Activated CD4-positive, alpha-beta T cell treated with anti-CD3 and anti-CD28 coated beads for 36 hours (primary cell): ENCODE measurements at regions not wholly inside any gene's neighbourhood (a gene's known extent, or its start where the extent isn't known, plus 50 kb on each side); places are given as distances from the start of the nearest gene placed in this dataset.
A peak's percentile ranks its signal among the peaks of the same experiment; 100 is the strongest.

Experiments
- ATAC-seq: fragments of 200-7000 bp; cut with Tn5 transposase; one replicate; pipeline ENCODE4 v1.10.0; 2021; ENCODE audit warnings: mild to moderate bottlenecking, moderate library complexity
- CTCF ChIA-PET: fragments of 350-600 bp; sonication (Branson Sonifier 250); formaldehyde crosslinking; loops from one replicate; lab custom pipeline; 2021; ENCODE audit warnings: antibody characterized with exemption; lab: Charles Lee
- POLR2A ChIA-PET: fragments of 350-600 bp; sonication (Branson Sonifier 250); formaldehyde crosslinking; loops from one replicate; lab custom pipeline; 2021; ENCODE audit warnings: antibody characterized with exemption, inconsistent platforms; lab: Charles Lee
- DNase-seq: peaks from one replicate; pipeline ENCODE4 v3.0.0-alpha.2; 2020
- H3K27ac Mint-ChIP-seq: one replicate; pipeline ENCODE4 v1.8.0; 2021; ENCODE audit warnings: mixed read lengths
- H3K27me3 Mint-ChIP-seq: one replicate; pipeline ENCODE4 v1.8.0; 2021; ENCODE audit warnings: mixed read lengths
- H3K36me3 Mint-ChIP-seq: one replicate; pipeline ENCODE4 v1.8.0; 2021; ENCODE audit warnings: low read depth, mixed read lengths
- H3K4me1 Mint-ChIP-seq: one replicate; pipeline ENCODE4 v1.8.0; 2021; ENCODE audit warnings: mixed read lengths
- H3K4me3 Mint-ChIP-seq: one replicate; pipeline ENCODE4 v1.8.0; 2021; ENCODE audit warnings: mild to moderate bottlenecking, moderate library complexity, mixed read lengths
- H3K9me3 Mint-ChIP-seq: one replicate; pipeline ENCODE4 v1.8.0; 2021; ENCODE audit warnings: low read depth, mixed read lengths
- intact Hi-C, 2 experiments: fragments of 100-400 bp; cut with DNase I in 1 of 2; cut with micrococcal nuclease in 1 of 2; formaldehyde crosslinking; loops; one replicate each; pipeline versions ENCODE4 v1.14.2 to v1.15.1; 2022 to 2024; cut with DNase I, micrococcal nuclease

GRCh38 chr1:91575909-91576519 is 75.4 kb downstream of the CDC7 start:
- CTCF ChIA-PET, result interaction anchor here (0.6 to 1.4 kb wide), 3 partner anchors 21 to 49 kb away, joined by 3 to 4 read pairs (median 3); no protein-coding TSS in a partner anchor
- peaks cover 4% of the 10 kb centered on the region for H3K27me3 Mint-ChIP-seq

GRCh38 chr1:91578320-91579109 is 77.9 kb downstream of the CDC7 start:
- no peaks in the 10 kb centered on the region for H3K9me3 Mint-ChIP-seq
- H3K36me3 Mint-ChIP-seq, result no peaks in the 10 kb centered on the region
- no peak overlapping the region for H3K27ac Mint-ChIP-seq
- ChIA-PET POLR2A (no interaction called here), CTCF (interaction anchor here (1.0 to 1.9 kb wide), 2 partner anchors 31 to 66 kb away, joined by 4 to 5 read pairs; no protein-coding TSS in a partner anchor)
- peaks cover 9% of the 10 kb centered on the region for H3K4me1 Mint-ChIP-seq
- DNase-seq, result no peak
- H3K27me3 Mint-ChIP-seq, result no peaks in the 10 kb centered on the region
- no peak for ATAC-seq
- no peak overlapping the region for H3K4me3 Mint-ChIP-seq
- intact Hi-C loops, result no loop called here

More at GRCh38 chr1:91575909-91576519, 75.4 kb downstream of the CDC7 start:
- no peak overlapping the region for H3K4me3 Mint-ChIP-seq
- H3K9me3 Mint-ChIP-seq, result no peaks in the 10 kb centered on the region
- POLR2A ChIA-PET, result interaction anchor here (0.6 kb wide), 1 partner anchor 74 kb away, joined by 3 read pairs; no protein-coding TSS in a partner anchor
- no peak overlapping the region for H3K27ac Mint-ChIP-seq
- no peak for DNase-seq
- H3K4me1 Mint-ChIP-seq, result peaks cover 14% of the 10 kb centered on the region
- H3K36me3 Mint-ChIP-seq, result no peaks in the 10 kb centered on the region
- ATAC-seq, result no peak
- intact Hi-C loops, result no loop called here

- ChIA-PET POLR2A (no interaction called here), CTCF (interaction anchor here (1.0 kb wide), 1 partner anchor 30 kb away, joined by 5 read pairs; no protein-coding TSS in a partner anchor)
- intact Hi-C loops, result no loop called here
- DNase-seq, result no peak
- Mint-ChIP-seq H3K9me3 (no peaks in the 10 kb centered on the region), H3K4me3 (no peak overlapping the region), H3K27ac (no peak overlapping the region), H3K4me1 (peaks cover 9% of the 10 kb centered on the region), H3K27me3 (no peaks in the 10 kb centered on the region), H3K36me3 (no peaks in the 10 kb centered on the region)
- no peak for ATAC-seq
Measured at GRCh38 chr1:91579658-91580228, 79.1 kb downstream of the CDC7 start.

GRCh38 chr1:91582431-91582921 is 81.8 kb downstream of the CDC7 start:
- POLR2A ChIA-PET, result no interaction called here
- CTCF ChIA-PET, result no interaction called here
- no peak for ATAC-seq
- no peaks in the 10 kb centered on the region for H3K27me3 Mint-ChIP-seq
- no peaks in the 10 kb centered on the region for H3K36me3 Mint-ChIP-seq
- intact Hi-C loops, result no loop called here
- H3K4me3 Mint-ChIP-seq, result no peak overlapping the region
- no peak overlapping the region for H3K27ac Mint-ChIP-seq
- DNase-seq, result no peak
- no peaks in the 10 kb centered on the region for H3K4me1 Mint-ChIP-seq
- H3K9me3 Mint-ChIP-seq, result no peaks in the 10 kb centered on the region

- no peak for ATAC-seq
- Mint-ChIP-seq H3K4me3 (no peak overlapping the region), H3K9me3 (no peaks in the 10 kb centered on the region), H3K27me3 (no peaks in the 10 kb centered on the region), H3K27ac (no peak overlapping the region), H3K4me1 (no peaks in the 10 kb centered on the region), H3K36me3 (no peaks in the 10 kb centered on the region)
- intact Hi-C loops, result no loop called here
- DNase-seq, result no peak
- ChIA-PET POLR2A (no interaction called here), CTCF (interaction anchor here (0.7 kb wide), 1 partner anchor 1973 kb away, joined by 3 read pairs; no protein-coding TSS in a partner anchor)
Measured at GRCh38 chr1:91583326-91583755, 82.7 kb downstream of the CDC7 start.

GRCh38 chr1:91584309-91584708 is 83.7 kb downstream of the CDC7 start:
- POLR2A ChIA-PET, result interaction anchor here (0.7 kb wide), 1 partner anchor 64 kb away, joined by 3 read pairs; no protein-coding TSS in a partner anchor
- no peaks in the 10 kb centered on the region for H3K4me1 Mint-ChIP-seq
- DNase-seq (no peak), ATAC-seq (no peak)
- no peak overlapping the region for H3K4me3 Mint-ChIP-seq
- CTCF ChIA-PET, result no interaction called here
- H3K9me3 Mint-ChIP-seq, result no peaks in the 10 kb centered on the region
- H3K36me3 Mint-ChIP-seq, result no peaks in the 10 kb centered on the region
- H3K27me3 Mint-ChIP-seq, result no peaks in the 10 kb centered on the region
- intact Hi-C loops, result no loop called here
- no peak overlapping the region for H3K27ac Mint-ChIP-seq

- intact Hi-C loops, result no loop called here
- H3K4me1 Mint-ChIP-seq, result no peaks in the 10 kb centered on the region
- POLR2A ChIA-PET, result no interaction called here
- no peak overlapping the region for H3K27ac Mint-ChIP-seq
- CTCF ChIA-PET, result no interaction called here
- no peak overlapping the region for H3K4me3 Mint-ChIP-seq
- no peaks in the 10 kb centered on the region for H3K9me3 Mint-ChIP-seq
- no peaks in the 10 kb centered on the region for H3K36me3 Mint-ChIP-seq
- no peaks in the 10 kb centered on the region for H3K27me3 Mint-ChIP-seq
- ATAC-seq (no peak), DNase-seq (no peak)
Measured at GRCh38 chr1:91584878-91585277, 84.2 kb downstream of the CDC7 start.

- ATAC-seq (no peak), DNase-seq (no peak)
- Mint-ChIP-seq H3K4me1 (no peaks in the 10 kb centered on the region), H3K4me3 (no peak overlapping the region), H3K27ac (no peak overlapping the region), H3K9me3 (no peaks in the 10 kb centered on the region), H3K27me3 (no peaks in the 10 kb centered on the region), H3K36me3 (no peaks in the 10 kb centered on the region)
- CTCF ChIA-PET, result no interaction called here
- intact Hi-C loops, result no loop called here
- POLR2A ChIA-PET, result interaction anchor here (0.6 kb wide), 1 partner anchor 1246 kb away, joined by 4 read pairs; the partner anchor contains the start of gene RPL5
Measured at GRCh38 chr1:91585502-91585901, 84.9 kb downstream of the CDC7 start.

GRCh38 chr1:91585982-91586381 is 85.3 kb downstream of the CDC7 start:
- H3K4me3 Mint-ChIP-seq, result no peak overlapping the region
- intact Hi-C loops, result no loop called here
- ChIA-PET CTCF (no interaction called here), POLR2A (interaction anchor here (0.6 kb wide), 1 partner anchor 1246 kb away, joined by 4 read pairs; the partner anchor contains the start of gene RPL5)
- peaks cover 2% of the 10 kb centered on the region for H3K27me3 Mint-ChIP-seq
- DNase-seq (no peak), ATAC-seq (no peak)
- no peaks in the 10 kb centered on the region for H3K36me3 Mint-ChIP-seq
- peaks cover 3% of the 10 kb centered on the region for H3K4me1 Mint-ChIP-seq
- no peak overlapping the region for H3K27ac Mint-ChIP-seq
- H3K9me3 Mint-ChIP-seq, result no peaks in the 10 kb centered on the region

- Mint-ChIP-seq H3K4me1 (peaks cover 23% of the 10 kb centered on the region), H3K36me3 (no peaks in the 10 kb centered on the region), H3K9me3 (no peaks in the 10 kb centered on the region), H3K4me3 (no peak overlapping the region), H3K27me3 (peaks cover 2% of the 10 kb centered on the region), H3K27ac (no peak overlapping the region)
- no peak for DNase-seq
- ChIA-PET CTCF (interaction anchor here (0.6 to 1.4 kb wide), 3 partner anchors 12 to 224 kb away, joined by 3 read pairs; no protein-coding TSS in a partner anchor), POLR2A (no interaction called here)
- intact Hi-C loops, result no loop called here
- ATAC-seq, result no peak
Measured at GRCh38 chr1:91589437-91589836, 88.8 kb downstream of the CDC7 start.

GRCh38 chr1:91591175-91591974 is 90.7 kb downstream of the CDC7 start:
- H3K27ac Mint-ChIP-seq, result peak overlapping the region; percentile 42
- no peaks in the 10 kb centered on the region for H3K36me3 Mint-ChIP-seq
- H3K4me3 Mint-ChIP-seq, result peak overlapping the region; percentile 37
- intact Hi-C loops, result no loop called here
- ChIA-PET CTCF (no interaction called here), POLR2A (no interaction called here)
- ATAC-seq, result peak; percentile 65
- DNase-seq, result peak; percentile 13
- H3K27me3 Mint-ChIP-seq, result peaks cover 2% of the 10 kb centered on the region
- no peaks in the 10 kb centered on the region for H3K9me3 Mint-ChIP-seq
- H3K4me1 Mint-ChIP-seq, result peaks cover 23% of the 10 kb centered on the region
